Anterior cingulate cortex (tissue), 58 donors: ENCODE measurements at regions not wholly inside any gene's neighbourhood (a gene's known extent, or its start where the extent isn't known, plus 50 kb on each side); places are given as distances from the start of the nearest gene placed in this dataset.
"Not testable (repeated sequence)": the region's sequence is repeated elsewhere in the genome, so short reads cannot be mapped to it uniquely, and the experiment has no call there.

Experiments used
- DNase-seq, 58 donors: peaks; one replicate each; lab custom pipeline; 2025; lab: John Stamatoyannopoulos, UW

DNA sequence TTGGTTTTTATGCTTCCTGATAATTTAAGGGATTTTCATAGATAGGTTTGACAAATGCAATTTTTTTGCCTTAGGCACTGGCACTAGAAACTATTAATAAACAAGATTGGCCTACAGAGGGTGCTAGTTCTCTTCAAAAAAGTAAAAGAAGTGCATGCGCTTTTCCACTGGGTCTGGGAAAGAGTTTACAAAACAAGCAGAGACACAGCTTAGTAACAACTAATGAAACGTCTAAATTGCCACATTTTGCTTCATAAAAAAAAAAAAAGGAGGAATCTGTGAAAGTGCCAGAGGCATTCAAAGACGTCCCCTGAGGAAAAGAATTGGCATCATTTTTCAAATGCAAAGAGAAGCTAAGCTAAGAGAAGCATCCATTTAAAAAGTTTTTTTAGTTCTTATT lies 58.3 kb upstream of the EEA1 start:
- peak in 6 of 58 donors; percentile 5 to 78 (median 19) for DNase-seq

DNA sequence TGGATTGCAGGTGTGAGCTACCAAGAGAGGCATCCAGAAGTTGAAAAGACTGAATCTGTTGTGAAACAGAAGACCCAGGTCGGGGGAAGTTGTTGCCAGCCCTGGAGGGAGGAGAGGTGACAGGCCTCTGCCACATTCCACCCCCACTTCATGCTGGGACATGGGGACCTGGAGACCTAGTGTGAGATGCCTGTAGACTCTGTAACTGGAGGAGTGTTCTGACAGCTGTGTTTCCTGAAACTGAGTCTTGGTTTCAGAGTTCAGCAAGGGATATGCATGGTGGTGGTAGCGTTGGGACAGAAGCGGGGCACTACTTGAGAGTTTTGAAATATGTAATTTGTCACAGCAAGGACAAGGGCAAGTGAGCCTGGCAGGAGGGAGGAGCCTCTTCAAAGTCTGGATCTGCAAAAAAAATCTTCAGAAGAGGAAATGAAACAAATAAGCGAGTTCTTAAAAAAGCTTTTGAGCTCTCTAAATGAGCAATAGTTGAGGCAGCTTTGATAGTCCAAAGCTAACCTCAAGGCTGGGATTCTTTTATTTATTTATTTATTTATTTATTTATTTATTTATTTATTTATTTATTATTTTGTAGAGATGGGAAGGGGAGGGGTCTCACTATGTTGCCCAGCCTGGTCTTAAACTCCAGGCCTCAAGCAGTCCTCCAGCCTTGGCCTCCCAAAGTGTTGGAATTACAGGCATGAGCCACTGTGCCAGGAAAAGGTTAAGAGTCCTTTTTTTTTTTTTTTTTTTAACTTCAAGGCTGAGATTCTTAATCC lies 58.9 kb upstream of the EEA1 start:
- peak in 6 of 58 donors; percentile 1 to 13 (median 8) for DNase-seq

- DNase-seq: no peak
These were observed 59.6 kb upstream of the EEA1 start for GRCh38 chr12:92988622-92989130.

- DNase-seq: no peak
These were observed 60.8 kb upstream of the EEA1 start for GRCh38 chr12:92989715-92990484.

- DNase-seq: no peak
These were observed 62.0 kb upstream of the EEA1 start for GRCh38 chr12:92991134-92991533.

DNA sequence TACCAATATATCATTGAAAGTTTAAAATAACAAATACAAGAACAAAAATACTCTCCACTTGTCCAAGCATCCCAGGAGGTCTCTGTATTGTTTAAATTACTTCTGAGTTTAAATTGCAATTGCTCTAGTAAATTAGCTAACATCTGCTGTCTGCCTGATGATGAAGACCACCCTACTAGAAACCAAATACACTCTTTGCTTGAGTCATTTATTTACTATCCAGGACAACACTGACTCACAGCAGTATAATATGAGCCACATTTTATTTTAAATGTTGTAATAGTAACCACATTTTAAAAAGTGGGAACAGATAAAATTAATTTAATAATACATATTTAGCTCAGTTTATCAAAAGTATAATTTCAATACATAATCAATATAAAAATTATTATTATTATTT lies 62.9 kb upstream of the EEA1 start:
- DNase-seq: no peak

- DNase-seq: no peak
These were observed 64.2 kb upstream of the EEA1 start for GRCh38 chr12:92993259-92993658.

DNA sequence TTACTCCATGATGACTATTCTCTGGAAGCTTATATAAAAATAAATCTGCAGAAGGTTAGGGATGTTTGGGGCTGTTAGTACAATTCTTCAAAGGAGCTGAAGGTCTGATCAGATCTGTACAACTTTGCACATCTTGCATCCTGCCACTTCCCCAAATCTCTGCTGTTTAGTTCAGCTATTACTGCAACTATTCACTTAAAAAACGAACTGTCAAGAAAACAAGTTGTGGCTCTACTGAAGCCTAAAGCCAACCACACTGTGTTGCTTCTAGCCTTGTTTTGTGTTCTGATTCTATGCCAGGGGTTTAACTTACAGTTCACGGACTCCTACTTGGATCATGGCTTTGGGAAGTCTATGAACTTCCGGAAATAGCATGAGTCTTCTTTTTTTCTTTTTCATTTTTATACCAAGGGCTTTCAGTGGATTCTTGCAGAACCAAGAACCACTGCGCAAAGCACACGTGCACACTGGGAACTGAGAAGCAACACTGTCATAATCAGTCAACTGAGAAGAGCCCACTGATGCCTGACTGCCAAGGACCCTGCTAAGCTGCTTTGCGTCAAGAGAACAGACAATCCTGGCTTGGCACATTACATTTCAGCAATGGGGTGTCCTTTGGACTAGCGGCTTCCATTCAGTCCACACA lies 66.3 kb upstream of the EEA1 start:
- DNase-seq: no peak

DNA sequence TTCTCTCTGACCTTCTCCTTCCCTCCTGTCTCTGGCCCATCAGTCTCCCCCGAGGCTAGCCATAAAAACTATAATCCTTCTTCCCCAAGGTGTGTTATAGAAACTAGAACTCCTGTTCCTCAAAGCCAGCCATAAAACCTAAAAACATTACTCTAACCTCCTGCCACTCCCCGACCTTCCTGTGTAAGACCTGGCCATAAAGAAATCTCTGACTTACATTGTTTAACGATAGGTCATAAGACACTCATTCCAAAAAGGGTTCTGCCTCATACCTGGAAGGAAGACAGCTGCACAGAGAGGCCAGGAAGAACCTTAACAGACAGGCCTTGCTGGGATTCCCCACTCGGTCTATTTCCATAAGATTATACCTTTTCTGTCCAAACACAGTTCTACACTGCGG lies 70.9 kb upstream of the EEA1 start:
- DNase-seq: no peak

DNA sequence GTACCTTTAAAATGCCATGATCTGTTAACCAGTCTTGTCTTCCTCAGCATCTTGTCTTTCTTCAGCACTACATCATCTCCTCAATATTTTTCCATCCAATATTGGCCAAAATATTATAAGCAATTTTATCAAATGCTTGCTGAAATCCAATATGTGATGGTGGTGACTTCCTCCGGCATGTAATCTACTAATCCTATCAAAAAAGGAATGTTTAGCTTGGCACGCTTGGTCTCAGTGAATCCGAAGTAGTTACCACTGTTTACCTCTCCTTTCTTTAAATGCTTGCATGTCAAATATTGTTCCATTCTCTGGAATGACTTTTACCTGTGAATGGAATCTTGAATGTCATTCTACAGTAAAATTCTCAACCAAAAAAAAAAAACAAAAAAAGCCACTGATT lies 72.3 kb upstream of the EEA1 start:
- DNase-seq: no peak

DNA sequence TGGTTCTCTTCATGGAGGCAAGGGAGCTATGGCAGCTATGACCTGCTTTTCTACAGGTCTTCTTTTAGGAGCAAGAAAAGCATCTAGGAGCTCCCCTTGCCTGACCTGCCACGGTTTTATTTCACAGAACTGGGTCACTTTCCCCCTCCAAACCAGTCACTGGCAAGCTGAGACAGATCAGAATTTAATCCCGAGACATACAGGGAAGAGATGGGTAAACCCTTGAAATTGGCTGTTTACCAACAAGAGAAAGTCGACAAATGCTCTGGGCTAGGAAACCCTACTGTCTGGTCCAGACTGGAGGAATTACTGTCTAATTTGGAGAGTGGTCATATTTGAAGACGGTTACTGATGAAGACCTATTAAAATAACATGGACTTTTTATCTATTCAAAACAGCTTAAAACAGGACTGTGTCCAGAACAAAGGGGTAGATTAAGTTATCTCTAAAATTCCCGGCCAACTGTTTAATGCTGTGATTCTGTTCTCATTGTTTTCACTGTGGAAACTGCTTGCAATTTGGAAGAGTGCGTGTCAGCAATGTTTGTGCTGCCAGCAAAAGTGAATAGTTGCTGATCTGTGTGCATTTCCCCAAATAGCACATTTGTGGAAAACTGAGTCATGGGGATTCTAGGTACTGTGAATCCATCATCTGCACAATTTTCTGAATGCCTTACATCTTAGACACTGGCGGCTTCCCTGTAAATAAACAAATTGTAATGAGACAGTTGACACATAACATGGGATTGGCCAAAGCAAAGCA lies 73.4 kb upstream of the EEA1 start:
- DNase-seq: peak in 3 of 58 donors; percentile 3 to 13 (median 9)

GRCh38 chr12:93003531-93004239 lies 74.6 kb upstream of the EEA1 start:
- no peak for DNase-seq

DNA sequence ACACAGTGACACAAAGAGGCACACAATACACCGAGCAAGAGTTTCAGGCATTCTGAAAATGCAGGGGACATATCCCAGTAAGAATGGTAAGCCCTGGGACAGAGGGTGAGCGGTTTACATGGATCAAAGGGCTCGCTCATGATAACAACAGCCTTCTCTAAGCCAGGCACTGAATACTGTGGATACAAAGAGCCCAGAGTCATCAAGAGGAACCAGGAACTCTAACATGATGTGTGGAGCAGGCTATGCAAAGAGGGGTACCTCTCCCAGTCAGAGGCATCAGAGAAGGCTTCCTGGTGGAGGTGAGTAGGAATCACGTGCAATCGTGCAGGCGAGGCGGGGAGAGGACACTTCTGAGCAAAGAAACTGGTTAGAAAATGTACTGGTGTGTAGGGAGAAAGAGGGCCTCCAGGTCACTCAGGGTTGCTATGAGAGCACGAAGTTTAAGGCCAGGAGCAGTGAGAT lies 76.9 kb upstream of the EEA1 start:
- DNase-seq: no peak

DNA sequence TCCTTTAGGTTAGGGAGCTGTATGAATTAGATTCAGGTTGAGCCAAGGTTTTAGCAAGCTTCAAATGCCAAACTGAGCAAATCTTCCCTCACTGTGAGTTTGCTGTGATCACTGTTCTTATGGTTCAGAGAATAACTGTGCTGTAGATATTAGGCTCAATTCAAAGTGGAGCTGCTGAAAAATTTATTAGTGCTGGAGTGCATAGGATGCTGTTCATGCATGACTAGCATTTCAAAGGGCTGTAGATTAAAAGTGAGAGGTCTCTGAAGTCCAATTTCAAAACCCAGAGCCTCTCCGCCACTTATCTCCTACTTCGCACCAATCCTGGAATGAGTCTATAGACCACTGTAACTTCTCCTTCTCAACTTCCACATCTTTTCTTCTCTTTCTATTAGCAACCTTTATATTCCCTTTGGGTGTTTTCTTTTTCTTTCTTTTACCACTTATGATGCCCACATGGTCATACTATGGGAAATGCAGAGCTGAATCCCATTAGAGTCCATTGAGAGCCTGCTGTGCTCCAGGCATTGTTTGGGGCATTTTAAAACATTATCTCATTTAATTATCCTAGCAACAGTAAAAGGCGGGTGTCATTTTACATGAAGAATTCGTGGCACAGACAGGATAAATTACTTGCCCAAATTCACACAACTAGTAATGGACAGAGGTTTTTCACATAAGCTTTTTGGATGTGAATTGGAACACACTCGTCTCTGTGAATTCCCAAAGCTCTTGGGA lies 77.5 kb upstream of the EEA1 start:
- no peak for DNase-seq

DNA sequence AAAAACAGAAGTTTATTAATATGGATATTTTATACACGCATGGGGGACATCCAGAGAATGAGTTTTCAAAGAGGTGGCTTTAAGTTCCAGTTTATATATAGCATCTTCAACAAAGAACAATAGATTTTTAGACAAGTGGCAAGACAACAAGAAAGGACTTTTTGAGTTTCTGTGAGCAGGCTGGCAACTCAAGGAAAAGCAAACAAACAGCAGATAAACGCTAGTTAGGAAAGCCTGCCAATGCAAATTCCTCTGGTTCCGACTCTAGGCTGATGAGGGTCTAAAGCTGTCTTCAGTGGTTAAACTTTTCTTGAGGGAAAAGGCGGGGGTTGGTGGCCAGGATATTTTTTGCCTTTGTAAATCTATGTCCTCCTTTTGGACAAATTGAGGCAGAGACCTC lies 78.4 kb upstream of the EEA1 start:
- DNase-seq: no peak

DNA sequence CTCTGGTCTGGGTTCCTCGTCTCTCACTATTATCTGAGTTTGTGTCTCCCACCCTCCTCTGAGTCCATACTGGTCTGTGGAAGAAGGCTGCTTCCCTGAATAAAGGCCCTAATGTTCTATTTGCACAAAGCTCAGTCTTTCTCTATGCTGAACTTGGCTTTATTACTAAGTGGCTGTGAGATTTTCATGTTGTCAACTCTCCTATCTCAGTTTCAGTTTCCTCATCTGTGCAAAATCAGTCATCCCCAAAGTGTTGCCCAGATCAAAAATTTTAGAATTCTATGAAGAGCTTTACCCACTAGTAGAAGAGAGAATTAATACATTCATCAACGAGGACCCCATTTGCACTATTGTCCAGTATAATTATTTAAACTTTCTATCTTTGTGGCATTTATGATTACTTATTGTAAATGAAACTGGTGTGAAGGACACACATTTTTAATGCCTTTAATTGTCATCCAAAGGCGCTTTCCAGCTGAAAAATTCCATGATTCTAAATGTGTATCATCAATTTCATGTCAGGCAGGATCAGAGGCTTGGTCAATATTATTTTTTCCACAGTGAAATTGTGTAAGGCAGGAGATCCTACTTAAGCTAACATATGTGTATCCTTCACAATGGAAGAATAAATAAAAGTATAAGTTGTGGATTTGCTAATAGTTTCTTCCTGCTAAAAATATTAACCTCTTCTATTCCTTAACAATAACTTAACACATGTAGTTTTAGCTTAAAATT lies 79.1 kb upstream of the EEA1 start:
- DNase-seq: no peak

DNA sequence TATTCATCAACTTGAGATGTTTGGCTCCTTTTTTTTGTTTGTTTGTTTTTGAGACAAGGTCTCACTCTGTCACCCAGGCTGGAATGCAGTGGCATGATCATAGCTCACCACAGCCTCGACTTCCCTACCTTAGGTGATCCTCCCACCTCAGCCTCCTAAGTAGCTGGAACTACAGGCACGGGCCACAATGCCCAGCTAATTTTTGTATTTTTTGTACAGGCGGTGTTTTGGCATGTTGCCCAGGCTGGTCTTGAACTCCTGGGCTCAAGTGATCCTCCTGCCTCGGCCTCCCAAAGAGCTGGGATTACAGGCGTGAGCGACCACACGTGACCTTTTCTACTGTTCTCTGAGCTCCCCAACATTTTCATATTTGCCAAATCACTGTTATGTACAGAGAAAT lies 79.8 kb upstream of the EEA1 start:
- not testable (repeated sequence) for DNase-seq

- no peak for DNase-seq
These were observed 80.4 kb upstream of the EEA1 start for GRCh38 chr12:93009533-93009932.
